Stimulated activated CD4-positive, alpha-beta T cell treated with anti-CD3 and anti-CD28 coated beads, Interleukin-2, amount 100 ng/mL, for 24 hours (primary cell): ENCODE measurements at regions not wholly inside any gene's neighbourhood (a gene's known extent, or its start where the extent isn't known, plus 50 kb on each side); places are given as distances from the start of the nearest gene placed in this dataset.

ENCODE experiments used
- DNase-seq, 2 donors: peaks; one replicate each; pipeline ENCODE4 v3.0.0-alpha.2; 2020

DNA sequence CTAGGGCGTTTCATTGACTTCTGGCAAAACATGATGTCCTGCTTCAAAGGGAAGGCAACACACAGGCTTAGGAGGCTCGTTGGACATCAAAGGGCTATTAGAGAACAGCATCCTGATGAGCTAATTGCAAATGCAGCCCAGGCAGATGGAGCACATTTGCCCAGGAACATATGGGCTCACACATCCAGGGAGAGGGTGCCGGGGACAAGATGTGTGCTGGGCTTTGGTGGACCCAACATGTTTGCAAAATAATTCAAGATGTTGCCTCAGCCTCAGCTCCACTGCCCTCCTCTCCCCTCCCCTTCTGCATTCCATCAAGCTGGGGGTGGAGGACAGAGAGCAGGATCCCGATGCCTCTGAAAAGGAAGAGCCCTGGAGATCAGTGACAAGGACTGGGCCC, 217.1 kb upstream of the ZMIZ1 start:
- DNase-seq = no peak

DNA sequence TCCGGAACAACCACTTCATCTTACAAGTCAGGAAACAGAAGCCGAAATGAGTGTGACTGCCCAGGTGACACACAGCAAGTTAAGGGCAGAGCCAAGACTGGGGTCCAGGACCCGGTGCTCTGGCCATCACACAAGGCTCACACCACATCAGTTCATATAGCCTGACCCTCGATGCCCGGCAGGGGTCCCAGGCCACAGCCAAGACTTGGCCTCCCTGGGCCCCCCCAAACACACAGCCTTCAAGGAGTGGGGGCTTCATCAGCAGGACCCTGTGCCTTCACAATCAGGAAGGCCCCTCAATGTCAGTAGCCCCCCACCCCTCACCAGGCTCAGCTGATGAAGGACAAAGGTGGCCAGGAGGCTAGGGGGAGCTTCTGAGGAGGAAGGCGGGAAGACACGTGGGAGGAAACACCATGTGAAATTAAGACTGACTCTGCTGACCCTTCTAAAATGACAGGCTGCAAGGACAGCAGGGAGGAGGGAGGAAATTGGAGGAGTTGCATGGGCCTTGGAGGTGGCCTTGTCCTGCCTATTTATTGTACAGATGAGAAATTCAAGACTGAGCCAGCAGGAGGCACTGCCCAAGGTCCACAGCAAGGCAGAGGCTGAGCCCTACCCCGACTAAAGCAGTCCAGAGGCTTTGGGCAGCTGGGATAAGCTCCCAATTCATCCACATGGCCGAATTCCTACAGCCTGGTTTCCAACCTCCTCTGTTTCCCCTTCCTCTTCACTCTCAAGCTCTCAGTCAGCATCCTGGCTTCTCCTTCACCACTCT, 216.1 kb upstream of the ZMIZ1 start:
- peak in 1 of 2 donors; percentile 12 for DNase-seq

DNA sequence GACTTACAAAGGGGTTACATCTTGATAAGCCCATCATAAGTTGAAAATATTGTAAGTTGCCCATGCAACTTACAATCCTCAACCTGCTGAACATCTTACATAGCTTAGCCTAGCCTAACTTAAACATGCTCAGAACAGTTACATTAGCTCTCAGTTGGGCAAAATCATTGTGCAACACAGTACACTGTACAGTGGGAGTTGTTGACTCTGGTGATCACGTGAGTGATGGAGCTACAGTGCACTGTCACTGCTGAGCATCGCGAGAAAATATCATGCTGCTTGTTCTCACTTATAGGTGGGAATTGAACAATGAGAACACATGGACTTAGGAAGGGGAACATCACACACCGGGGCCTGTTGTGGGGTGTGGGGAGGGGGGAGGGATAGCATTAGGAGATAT, 214.9 kb upstream of the ZMIZ1 start:
- no peak for DNase-seq

DNA sequence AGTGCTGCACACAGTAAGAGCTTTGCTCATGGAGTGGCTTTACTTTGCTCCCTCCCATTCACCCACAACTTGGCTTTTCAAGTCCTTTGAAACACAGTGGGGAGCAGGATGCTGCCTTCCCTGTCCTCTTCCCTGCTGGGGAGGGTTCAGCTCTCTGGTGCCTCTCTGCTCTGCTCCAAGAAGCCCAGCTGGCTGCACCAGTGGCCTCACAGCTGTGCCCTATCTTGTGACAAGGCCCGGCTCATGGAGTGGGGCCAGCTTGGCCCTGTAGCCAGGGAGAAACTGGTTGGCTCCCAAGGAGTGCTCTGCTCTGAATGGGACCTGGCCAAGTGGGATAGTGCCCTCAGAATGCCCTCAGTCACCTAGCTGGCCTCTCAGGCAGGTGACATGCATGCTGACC, 212.3 kb upstream of the ZMIZ1 start:
- DNase-seq = peak in 1 of 2 donors; percentile 6

DNA sequence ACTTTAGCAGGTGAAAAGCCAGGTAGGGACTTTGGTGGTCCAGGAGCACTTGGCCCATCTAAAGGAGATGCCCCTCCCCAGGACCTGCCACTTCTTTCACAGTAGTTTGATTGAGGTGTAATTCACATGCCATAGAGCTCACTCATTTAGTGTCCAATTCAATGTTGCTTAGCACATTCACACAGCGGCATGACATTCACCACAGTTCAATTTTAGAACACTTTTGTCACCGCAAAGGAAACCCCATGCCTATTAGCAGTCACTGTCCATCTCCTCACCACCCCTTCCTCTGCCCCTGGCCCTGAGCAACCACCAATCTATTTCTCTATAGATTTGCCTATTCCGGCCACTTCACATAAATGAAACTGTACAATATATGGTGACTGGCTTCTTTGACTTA, 211.6 kb upstream of the ZMIZ1 start:
- no peak for DNase-seq

DNA sequence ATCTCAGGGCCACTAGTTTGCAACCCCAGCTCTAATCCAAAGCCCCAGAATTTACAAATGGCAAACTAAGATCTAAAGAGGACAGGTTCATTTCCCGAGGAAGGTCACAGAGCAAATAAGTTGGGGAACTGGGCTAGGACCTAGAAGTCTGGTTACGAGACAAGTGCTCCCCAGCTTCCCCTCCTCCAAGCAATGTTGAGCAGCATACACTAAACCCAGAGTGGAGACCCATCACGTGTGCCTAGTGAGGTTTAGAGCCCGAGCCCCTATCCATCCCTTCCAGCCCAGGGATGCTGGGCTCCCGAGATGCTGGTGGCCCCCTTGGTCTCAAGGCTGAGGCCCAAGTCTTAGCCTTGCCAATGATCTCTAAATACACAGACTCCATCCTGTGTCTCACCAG, 209.5 kb upstream of the ZMIZ1 start:
- no peak for DNase-seq

DNA sequence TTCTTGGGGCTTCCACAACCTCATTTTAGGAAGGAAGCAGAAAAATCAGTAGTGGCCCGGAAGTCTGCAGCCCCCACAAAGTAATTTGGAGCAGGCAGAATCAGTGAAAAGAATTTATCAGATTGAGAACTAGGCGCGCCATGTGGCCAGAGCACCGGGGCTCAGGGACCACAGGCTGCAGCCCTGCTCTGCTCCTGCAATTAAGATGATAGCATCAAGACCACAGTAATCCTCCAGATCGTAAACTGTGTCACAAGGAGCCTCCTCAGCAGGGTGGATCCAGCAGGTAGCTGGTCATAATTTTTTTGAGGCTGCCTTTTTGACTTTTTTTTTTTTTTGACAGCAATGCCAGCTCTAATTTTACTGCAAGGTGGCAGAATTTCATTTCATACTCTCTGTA, 209.0 kb upstream of the ZMIZ1 start:
- DNase-seq = no peak

DNA sequence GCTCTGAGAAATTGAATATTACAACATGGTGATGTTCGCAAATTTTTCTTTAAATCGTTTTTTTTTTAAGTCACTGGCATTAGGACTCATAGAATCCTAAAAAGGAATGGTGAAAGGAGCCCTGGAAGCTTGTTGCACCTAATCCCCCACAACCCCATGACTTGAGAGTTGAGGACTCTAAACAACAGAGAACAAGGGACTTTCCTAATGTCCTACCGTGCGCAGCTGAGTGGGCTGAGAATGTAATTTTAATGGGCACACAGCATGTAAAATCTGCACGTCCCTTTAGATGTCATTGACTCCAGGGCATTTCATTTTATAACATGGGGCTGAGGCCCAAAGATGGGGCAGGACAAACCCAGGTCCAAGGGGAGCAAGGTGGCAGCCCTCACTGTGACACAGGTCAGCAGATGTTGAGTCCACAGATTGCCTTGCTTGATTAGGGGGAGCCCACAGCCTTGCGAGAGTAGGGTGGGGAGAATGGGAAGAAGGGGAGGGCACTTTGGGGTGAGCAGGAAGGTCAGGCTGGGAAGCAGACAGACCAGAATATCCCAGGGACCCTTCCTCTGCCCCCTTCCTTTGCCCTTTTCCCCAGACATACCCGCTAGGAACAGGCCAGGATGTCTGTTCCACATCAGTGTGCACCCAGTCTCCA, 208.4 kb upstream of the ZMIZ1 start:
- no peak for DNase-seq

DNA sequence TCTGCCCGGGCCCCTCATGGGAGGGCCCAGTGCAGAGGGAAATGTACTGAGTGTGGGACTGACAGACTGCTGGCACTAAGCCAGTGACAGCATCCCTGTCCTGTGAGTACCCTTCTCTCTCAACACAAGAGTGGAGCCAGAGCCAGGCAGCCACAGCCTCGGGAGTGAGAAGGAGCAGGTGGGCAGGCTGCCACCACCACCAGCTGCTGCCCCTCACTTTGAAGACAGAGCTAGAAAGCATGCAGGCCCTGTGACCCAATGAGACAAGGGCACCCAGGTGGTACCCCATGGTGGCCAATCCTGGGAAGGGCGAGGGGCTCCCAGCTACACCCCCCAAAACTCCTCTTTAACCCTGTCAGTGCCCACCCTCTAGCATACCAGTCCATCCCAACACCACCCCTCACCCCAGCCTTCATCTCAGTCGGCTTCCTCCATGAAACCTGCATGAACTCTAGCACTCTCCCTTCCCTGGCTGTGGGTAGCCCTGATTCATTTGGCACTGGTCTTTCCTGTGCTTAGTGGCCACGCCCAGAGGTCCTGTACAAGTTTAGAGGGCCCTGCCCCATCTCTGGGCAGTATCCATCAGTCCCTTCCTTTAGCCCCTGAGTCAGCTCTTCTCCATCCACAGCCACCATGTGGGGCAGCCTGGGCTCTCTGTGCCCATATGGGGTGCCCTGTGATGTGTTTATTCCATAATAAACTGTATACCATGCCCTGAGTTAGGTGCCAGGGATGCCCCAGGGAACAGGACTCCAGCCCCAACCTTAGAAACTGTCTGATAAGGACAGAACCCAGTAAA, 207.0 kb upstream of the ZMIZ1 start:
- DNase-seq = no peak

DNA sequence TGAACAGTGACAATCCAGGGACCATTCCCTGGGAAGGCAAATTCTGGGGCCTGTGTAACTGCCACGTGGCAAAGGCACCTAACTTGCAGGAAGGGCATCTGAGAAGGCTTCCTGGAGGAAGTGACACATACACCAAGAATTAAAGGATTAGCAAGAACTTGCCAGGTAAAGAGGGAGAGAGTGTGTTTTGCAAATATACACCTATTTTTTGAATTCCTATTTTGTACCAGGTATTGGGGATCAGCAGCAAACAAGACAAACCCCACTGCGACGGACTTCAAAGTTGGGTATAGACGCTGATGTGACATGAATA, 206.5 kb upstream of the ZMIZ1 start:
- no peak for DNase-seq

DNA sequence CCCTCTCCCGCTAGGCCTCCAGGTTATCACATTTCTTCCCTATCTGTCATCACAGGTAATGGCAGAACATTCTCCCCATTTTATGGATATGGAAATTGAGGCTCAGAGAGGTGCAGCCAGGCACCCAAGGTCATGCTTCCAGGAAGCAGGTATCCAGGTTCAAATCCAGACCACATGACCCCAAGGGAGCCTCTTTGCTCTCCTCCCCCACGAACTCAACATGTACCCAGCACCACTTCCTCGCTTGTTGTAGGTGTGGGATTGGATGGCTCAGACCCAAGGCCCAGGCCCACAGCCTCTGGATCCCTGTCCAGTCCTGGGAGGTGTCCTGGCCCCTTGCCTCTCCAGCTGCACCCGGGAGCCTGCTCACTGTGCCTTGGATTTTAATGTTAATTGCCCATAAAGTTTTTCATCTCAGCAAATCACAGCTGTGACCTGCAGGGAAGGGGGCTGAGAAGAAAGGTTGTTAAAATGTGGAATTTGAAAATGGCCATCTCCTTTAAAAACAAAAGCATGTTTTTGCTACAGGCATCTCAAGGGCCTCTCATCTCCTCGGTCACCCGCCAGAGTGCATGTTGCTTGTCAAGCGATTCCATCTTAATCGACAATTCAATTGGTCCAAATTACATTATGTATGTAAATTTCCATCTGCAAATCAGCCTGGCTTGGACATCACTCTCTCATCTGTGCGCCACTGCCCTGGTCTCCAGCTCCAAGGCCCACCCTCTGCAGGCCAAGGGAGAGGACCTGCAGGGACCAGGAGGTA, 205.4 kb upstream of the ZMIZ1 start:
- DNase-seq = no peak

DNA sequence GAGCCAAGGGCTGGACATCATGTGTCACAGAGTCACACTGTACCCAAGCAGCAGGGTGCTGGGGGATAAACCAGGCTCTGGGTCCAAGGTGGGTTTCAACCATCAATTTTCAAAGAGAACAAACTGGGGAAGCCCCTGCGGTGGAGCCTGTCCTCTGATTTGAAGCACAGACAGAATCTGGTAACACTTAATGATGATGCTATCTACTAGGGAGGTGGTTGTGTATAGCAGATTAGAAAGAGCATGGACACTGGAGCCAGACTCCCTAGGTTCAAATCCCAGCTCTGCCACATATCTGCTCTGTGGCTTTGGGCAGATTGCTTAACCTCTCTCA, 204.9 kb upstream of the ZMIZ1 start:
- DNase-seq = no peak

DNA sequence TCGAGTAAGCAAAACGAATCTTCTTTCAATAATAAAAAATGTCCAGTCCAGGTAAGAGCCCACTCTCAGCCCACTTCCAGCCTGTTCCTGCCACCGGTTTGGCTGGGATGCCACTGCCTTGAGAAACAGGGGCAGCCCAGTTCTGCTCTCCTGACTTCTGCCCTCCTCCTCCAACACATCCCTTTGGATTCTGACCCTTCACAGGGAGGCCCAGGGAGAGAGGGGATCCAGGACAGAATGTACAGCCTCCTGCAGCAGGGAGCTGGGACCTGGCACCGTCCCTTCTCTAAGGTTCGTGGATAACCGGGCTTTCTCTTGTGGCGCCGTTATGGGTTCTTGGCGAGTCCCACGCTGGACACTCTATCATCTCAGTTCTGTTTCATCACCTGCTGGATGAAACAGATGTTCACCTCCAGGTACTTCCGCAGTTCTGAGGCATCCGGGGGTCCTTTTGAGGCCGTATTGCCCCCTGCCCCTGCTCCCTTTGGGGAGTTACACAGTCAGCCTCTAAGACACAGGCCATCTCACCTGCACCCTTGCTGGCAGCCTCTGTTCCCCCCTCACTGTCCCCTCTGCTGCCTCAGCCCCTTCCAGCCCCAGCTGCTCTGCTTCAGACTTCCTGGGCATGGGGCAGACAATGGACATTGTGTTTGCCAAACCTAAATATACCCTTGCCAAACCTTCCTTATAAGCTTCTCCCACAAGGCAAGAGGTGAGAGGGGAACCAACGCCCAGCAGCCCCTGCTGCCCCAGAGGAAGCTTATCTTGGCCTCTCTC, 203.8 kb upstream of the ZMIZ1 start:
- peak in 1 of 2 donors; percentile 8 for DNase-seq

DNA sequence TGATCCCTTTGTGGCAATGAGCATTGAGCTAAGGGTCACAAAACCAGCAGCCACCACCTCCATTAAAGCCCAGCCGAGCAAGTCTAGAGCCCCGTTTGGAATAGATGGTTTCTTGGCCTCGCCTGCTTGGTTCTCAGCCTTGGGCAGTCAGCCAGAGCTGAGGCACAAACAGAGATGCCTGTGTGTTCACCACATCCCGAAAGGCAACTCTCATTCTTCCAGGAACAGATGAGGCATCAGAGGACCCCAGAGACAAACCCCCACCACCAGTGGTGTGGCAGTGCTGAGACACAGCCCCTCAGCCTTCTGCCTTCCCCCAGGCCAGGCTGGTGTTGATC, 203.3 kb upstream of the ZMIZ1 start:
- DNase-seq = no peak

DNA sequence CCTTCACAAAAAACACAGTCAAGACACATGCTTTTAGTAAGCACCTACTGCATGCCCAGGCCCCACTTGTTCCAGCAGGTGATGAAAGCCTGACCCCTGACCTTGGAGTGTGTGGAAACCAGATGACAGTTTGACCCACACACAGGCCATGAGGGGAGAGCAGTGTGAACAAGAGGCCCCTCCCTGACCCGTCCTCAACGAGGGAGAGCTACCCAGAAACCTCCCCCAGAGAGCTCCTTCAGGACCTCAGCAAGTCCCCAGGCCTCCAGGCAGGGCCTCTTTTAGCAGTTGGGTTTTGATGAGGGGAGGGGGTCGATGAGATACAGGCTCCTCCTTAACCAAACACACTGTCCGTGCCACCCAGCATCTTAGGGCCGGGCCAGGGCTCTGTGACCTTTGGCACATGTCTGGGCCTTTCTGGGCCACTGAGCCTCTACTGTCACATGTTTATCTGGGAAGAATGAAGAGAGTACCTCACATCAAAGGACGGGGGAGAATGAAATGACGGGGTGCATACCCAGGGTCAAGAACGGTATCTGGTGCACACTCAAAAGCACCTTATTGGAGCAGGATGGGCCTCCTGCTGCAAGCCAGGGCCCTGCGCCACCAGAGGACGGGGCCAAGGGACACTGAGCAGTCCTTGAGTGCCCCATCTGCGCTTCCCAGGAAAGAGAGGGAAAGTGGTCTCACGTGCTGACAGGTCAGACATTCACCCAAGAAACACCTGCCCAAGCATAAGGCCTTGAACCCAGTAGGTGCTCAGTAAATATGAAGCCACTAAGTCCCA, 202.6 kb upstream of the ZMIZ1 start:
- peak in 1 of 2 donors; percentile 9 for DNase-seq

DNA sequence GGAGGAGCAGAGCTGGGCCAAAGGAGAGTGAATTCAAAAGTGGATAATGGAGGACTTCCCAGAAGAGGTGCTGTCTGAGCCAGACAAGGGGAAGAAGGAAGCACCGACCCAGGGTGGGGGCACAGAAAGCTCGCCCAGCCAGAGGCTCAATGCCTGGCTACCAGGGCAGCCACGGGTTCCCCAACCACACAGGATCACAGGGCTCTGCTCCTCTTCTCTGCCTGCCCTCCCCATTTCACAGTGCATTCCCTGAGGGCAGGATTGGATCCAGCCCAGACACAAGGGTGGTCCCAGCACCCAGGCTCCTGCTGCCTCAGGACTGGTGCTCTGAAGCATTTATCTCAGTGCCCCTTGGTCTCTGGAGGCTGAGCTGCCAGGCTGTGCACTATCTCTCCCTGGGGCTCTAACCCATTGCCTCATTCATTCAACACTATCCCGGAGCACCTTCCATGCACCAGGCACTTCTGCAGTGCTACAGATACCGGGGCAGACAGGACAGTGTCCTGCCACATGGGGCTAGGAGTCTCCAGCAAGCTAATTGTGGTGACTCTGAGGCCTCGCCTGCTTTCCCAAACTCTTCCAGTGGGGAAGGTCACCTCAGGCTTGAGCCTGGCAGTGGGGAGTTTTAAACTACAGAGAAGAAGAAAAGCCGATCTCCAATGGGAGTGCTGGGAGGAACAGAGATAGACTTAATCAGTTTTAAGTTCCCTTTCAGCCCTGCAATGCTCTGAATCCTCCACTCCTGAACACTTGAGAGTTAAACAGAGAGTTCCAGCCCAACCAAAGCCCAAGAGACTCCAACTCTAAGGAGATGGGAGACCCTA, 201.8 kb upstream of the ZMIZ1 start:
- DNase-seq = no peak

DNA sequence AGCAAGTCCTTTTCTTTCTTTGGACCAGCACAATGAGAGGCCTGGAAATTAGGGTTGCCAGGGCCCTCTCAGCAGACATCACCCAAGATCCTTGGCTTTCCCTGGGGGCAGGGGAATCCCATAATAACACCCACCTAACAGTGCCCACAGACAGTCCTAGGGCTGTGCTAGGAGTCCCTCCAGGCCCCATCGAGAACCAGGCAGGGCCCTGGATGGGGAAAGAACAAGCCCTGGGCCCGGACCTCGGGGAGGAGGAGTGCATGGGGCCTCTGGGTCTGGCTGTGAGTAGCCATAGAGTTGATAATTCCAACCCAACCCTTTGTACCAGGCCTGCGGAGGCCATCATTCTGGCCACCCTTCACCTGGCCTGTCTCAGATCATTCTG, 201.2 kb upstream of the ZMIZ1 start:
- no peak for DNase-seq

DNA sequence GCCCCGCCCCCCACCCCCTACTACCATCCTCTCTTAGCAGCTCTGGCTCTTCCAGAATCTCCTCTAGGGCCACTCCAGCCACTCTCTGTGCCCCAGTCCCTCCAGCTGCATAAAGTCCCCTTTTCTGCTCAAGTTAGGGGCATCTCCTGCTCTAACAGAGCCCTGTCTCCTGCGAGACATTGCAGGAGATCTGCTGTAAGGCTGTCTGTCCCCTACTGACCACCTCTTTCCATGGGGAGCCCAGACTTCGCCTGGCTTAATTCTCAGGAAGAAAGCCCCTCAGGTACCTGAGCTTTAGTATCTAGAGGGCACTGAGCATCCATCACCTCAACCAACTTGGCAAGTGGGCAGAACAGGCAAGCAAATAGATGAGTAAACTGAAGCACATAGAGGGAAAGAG, 200.7 kb upstream of the ZMIZ1 start:
- DNase-seq = no peak

DNA sequence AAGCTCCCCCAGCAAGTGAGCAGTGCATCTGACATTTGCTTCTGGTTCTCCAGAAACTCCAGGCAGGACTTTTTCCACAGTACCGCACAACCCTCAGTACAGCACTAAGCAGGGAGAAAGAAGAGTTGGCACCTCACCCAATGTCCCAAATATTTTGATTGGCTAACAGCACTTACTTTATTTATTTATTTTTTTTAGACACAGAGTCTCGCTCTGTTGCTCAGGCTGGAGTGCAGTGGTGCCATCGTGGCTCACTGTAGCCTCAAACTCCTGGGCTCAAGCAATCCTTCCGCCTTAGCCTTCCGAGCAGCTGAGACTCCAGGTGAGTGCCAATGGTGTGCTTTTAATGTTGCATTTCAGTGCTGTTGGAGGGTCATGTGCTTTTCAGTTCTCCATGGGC, 200.3 kb upstream of the ZMIZ1 start:
- no peak for DNase-seq

DNA sequence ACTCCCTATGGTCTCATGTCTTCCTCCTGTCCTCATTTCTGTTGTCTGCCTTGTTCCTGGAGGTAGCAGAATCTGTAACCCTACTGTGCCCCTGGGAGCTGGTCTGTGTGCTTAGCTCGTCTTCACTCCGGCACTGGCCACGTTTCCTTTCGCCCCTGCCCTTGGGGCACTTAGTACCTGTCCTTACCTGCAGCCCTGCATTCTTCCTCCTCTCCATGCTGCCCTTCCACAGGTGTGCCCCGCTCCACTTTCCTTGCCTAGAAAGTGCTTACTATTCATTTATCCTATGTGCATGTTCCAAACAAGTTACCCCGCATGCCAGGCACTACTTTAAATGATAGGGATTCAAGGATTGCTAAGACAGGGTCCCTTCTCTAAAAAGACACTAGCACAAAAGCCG, 199.9 kb upstream of the ZMIZ1 start:
- no peak for DNase-seq
